Midbrain (tissue), 1 donor: ENCODE measurements at regions not wholly inside any gene's neighbourhood (a gene's known extent, or its start where the extent isn't known, plus 50 kb on each side); places are given as distances from the start of the nearest gene placed in this dataset.
"Not testable (repeated sequence)": the region's sequence is repeated elsewhere in the genome, so short reads cannot be mapped to it uniquely, and the experiment has no call there.

Source experiments
- DNase-seq: peaks from one replicate; lab custom pipeline; 2025; lab: John Stamatoyannopoulos, UW

GRCh38 chr6:21334651-21335050, 258.9 kb upstream of the SOX4 start:
- no peak for DNase-seq

GRCh38 chr6:21335591-21335990, 258.0 kb upstream of the SOX4 start:
- no peak for DNase-seq

GRCh38 chr6:21337263-21337662, 256.3 kb upstream of the SOX4 start:
- no peak for DNase-seq

GRCh38 chr6:21340573-21340972, 253.0 kb upstream of the SOX4 start:
- no peak for DNase-seq

GRCh38 chr6:21341910-21342309, 251.6 kb upstream of the SOX4 start:
- DNase-seq = no peak

- no peak for DNase-seq
These were observed 251.1 kb upstream of the SOX4 start for GRCh38 chr6:21342501-21342900.

- not testable (repeated sequence) for DNase-seq
These were observed 247.8 kb upstream of the SOX4 start for GRCh38 chr6:21345704-21346103.

GRCh38 chr6:21348146-21348503, 245.4 kb upstream of the SOX4 start:
- no peak for DNase-seq

GRCh38 chr6:21348504-21349195, 244.9 kb upstream of the SOX4 start:
- DNase-seq = no peak

GRCh38 chr6:21349834-21350233, 243.7 kb upstream of the SOX4 start:
- DNase-seq = no peak

- no peak for DNase-seq
These were observed 242.6 kb upstream of the SOX4 start for GRCh38 chr6:21350926-21351325.

- DNase-seq = no peak
These were observed 241.4 kb upstream of the SOX4 start for GRCh38 chr6:21352131-21352530.

- DNase-seq = peak; percentile 22
These were observed 238.7 kb upstream of the SOX4 start for GRCh38 chr6:21354805-21355238.

GRCh38 chr6:21355638-21356037, 237.9 kb upstream of the SOX4 start:
- DNase-seq = no peak

GRCh38 chr6:21357262-21357661, 236.3 kb upstream of the SOX4 start:
- DNase-seq = no peak

GRCh38 chr6:21359926-21360325, 233.6 kb upstream of the SOX4 start:
- DNase-seq = no peak

GRCh38 chr6:21360336-21360735, 233.2 kb upstream of the SOX4 start:
- no peak for DNase-seq

GRCh38 chr6:21367148-21367547, 226.4 kb upstream of the SOX4 start:
- no peak for DNase-seq

- DNase-seq = no peak
These were observed 225.8 kb upstream of the SOX4 start for GRCh38 chr6:21367649-21368154.

- DNase-seq = no peak
These were observed 222.5 kb upstream of the SOX4 start for GRCh38 chr6:21371061-21371460.

GRCh38 chr6:21371676-21372171, 221.8 kb upstream of the SOX4 start:
- DNase-seq = no peak

- no peak for DNase-seq
These were observed 218.1 kb upstream of the SOX4 start for GRCh38 chr6:21375151-21376116.

GRCh38 chr6:21377356-21377755, 216.2 kb upstream of the SOX4 start:
- no peak for DNase-seq
